PC-9 (cell line): ENCODE measurements at regions not wholly inside any gene's neighbourhood (a gene's known extent, or its start where the extent isn't known, plus 50 kb on each side); places are given as distances from the start of the nearest gene placed in this dataset.
A peak's percentile ranks its signal among the peaks of the same experiment; 100 is the strongest.

Experiments used
- BruUV-seq: library from RNA; stranded (reverse); fragments of 400-500 nt; replicated peaks from 2 replicates; lab custom pipeline; 2021; lab: Mats Ljungman, UMichigan
- CTCF ChIA-PET: fragments of 300-600 bp; sonication (Branson Sonifier 250); formaldehyde crosslinking; loops from one replicate; lab custom pipeline; 2022; ENCODE audit warnings: antibody characterized with exemption; lab: Charles Lee
- POLR2A ChIA-PET: fragments of 300-600 bp; sonication (Branson Sonifier 250); formaldehyde crosslinking; loops from one replicate; lab custom pipeline; 2022; ENCODE audit warnings: antibody characterized with exemption; ENCODE audit not compliant: unreplicated experiment; lab: Charles Lee
- DNase-seq, 2 experiments: peaks; one replicate each; pipeline versions ENCODE4 v3.0.0 to v3.0.0-alpha.2; 2015 to 2022; ENCODE audit warnings: mixed read lengths in 1 of 2
- H2AFZ ChIP-seq: fragments of 200-600 bp; sonication (generic); 2 replicates; pipeline ENCODE4 v1.8.1; 2017; ENCODE audit warnings: antibody characterized with exemption
- H3F3A ChIP-seq: fragments of 200-600 bp; sonication (generic); 2 replicates; pipeline ENCODE4 v1.8.1; 2017; ENCODE audit warnings: antibody characterized with exemption, mild to moderate bottlenecking, low read depth; ENCODE audit not compliant: insufficient read depth
- H3K27ac ChIP-seq: fragments of 200-600 bp; sonication (generic); 2 replicates; pipeline ENCODE4 v1.6.1; 2016; ENCODE audit warnings: mixed run types
- H3K27me3 ChIP-seq: fragments of 200-600 bp; sonication (generic); 2 replicates; pipeline ENCODE4 v1.6.1; 2016; ENCODE audit warnings: low read depth, mixed run types; ENCODE audit not compliant: insufficient read depth
- H3K36me3 ChIP-seq: fragments of 200-600 bp; sonication (generic); 2 replicates; pipeline ENCODE4 v1.6.1; 2016; ENCODE audit warnings: low read depth, mixed run types
- H3K4me1 ChIP-seq: fragments of 200-600 bp; sonication (generic); replicated peaks from 2 replicates; pipeline ENCODE4 v1.6.1; 2016; ENCODE audit warnings: mixed run types; ENCODE audit not compliant: insufficient read depth
- H3K4me2 ChIP-seq: fragments of 200-600 bp; sonication (generic); 2 replicates; pipeline ENCODE4 v1.6.1; 2017; ENCODE audit warnings: mixed run types
- H3K4me3 ChIP-seq: fragments of 200-600 bp; sonication (generic); 2 replicates; pipeline ENCODE4 v1.6.1; 2016; ENCODE audit warnings: mixed run types
- H3K79me2 ChIP-seq: fragments of 200-600 bp; sonication (generic); 2 replicates; pipeline ENCODE4 v1.6.1; 2017; ENCODE audit warnings: low read depth, mixed run types
- H3K9me2 ChIP-seq: fragments of 200-600 bp; sonication (generic); 2 replicates; pipeline ENCODE4 v1.8.1; 2017; ENCODE audit warnings: mild to moderate bottlenecking; ENCODE audit not compliant: insufficient read depth
- H3K9me3 ChIP-seq: fragments of 200-600 bp; sonication (generic); 2 replicates; pipeline ENCODE4 v1.8.1; 2016; ENCODE audit warnings: low read depth; ENCODE audit not compliant: insufficient read depth
- H4K20me1 ChIP-seq: fragments of 200-600 bp; sonication (generic); 2 replicates; pipeline ENCODE4 v1.8.1; 2017; ENCODE audit not compliant: insufficient read depth
- CTCF ChIP-seq: fragments of 200-600 bp; sonication (generic); conservative IDR thresholded peaks from 2 replicates; pipeline ENCODE4 v1.6.1; 2017; ENCODE audit warnings: mixed run types, antibody characterized with exemption, mild to moderate bottlenecking, moderate library complexity
- EZH2 ChIP-seq: fragments of 200-600 bp; sonication (generic); IDR thresholded peaks from 2 replicates; pipeline ENCODE4 v1.8.0; 2017; ENCODE audit warnings: antibody characterized with exemption, low read depth
- intact Hi-C: fragments of 100-400 bp; cut with micrococcal nuclease; formaldehyde crosslinking; loops from one replicate; pipeline ENCODE4 v1.10.0; 2022; ENCODE audit not compliant: unreplicated experiment

GRCh38 chr16:9270941-9271340 is 179.5 kb downstream of the HAPSTR1 start:
- no TSS peak for BruUV-seq
- H3K36me3 ChIP-seq = no peaks in the 10 kb centered on the region
- H3K79me2 ChIP-seq = no peaks in the 10 kb centered on the region
- ChIA-PET CTCF (no interaction called here), POLR2A (no interaction called here)
- H3K4me3 ChIP-seq = no peak overlapping the region
- H3K9me3 ChIP-seq = no peaks in the 10 kb centered on the region
- H3K4me1 ChIP-seq = no peaks in the 10 kb centered on the region
- TF ChIP-seq CTCF = no peak
- no peak for TF ChIP-seq EZH2
- H4K20me1 ChIP-seq = no peaks in the 10 kb centered on the region; the same call in 1 of the 2 replicates
- no peaks in the 10 kb centered on the region for H3F3A ChIP-seq
- intact Hi-C loops = no loop called here
- H3K27me3 ChIP-seq = peaks cover 88% of the 10 kb centered on the region
- DNase-seq = no peak
- no peak overlapping the region for H3K27ac ChIP-seq
- no peak overlapping the region for H2AFZ ChIP-seq
- no peak overlapping the region for H3K4me2 ChIP-seq
- no peaks in the 10 kb centered on the region for H3K9me2 ChIP-seq

- peaks cover 88% of the 10 kb centered on the region for H3K27me3 ChIP-seq
- H3K9me3 ChIP-seq = no peaks in the 10 kb centered on the region
- H3K4me2 ChIP-seq = no peak overlapping the region
- intact Hi-C loops = no loop called here
- no peaks in the 10 kb centered on the region; the same call in 1 of the 2 replicates for H4K20me1 ChIP-seq
- H2AFZ ChIP-seq = no peak overlapping the region
- ChIA-PET CTCF (no interaction called here), POLR2A (no interaction called here)
- H3K4me3 ChIP-seq = no peak overlapping the region
- no peak for TF ChIP-seq CTCF
- TF ChIP-seq EZH2 = no peak
- H3K36me3 ChIP-seq = no peaks in the 10 kb centered on the region
- no peaks in the 10 kb centered on the region for H3K79me2 ChIP-seq
- H3K27ac ChIP-seq = no peak overlapping the region
- H3K4me1 ChIP-seq = no peaks in the 10 kb centered on the region
- no peaks in the 10 kb centered on the region for H3K9me2 ChIP-seq
- no peak for DNase-seq
- no peaks in the 10 kb centered on the region for H3F3A ChIP-seq
- no TSS peak for BruUV-seq
These were observed 180.4 kb downstream of the HAPSTR1 start for GRCh38 chr16:9271841-9272240.

GRCh38 chr16:9275377-9275776 is 183.9 kb downstream of the HAPSTR1 start:
- POLR2A ChIA-PET = no interaction called here
- intact Hi-C loops = no loop called here
- H3K27ac ChIP-seq = no peak overlapping the region
- peaks cover 74% of the 10 kb centered on the region for H3K27me3 ChIP-seq
- H4K20me1 ChIP-seq = no peaks in the 10 kb centered on the region; the same call in 1 of the 2 replicates
- CTCF ChIA-PET = no interaction called here
- no peak for TF ChIP-seq EZH2
- TF ChIP-seq CTCF = no peak
- no peaks in the 10 kb centered on the region for H3K9me3 ChIP-seq
- no TSS peak for BruUV-seq
- H3K36me3 ChIP-seq = no peaks in the 10 kb centered on the region
- no peaks in the 10 kb centered on the region for H3K79me2 ChIP-seq
- no peaks in the 10 kb centered on the region for H3F3A ChIP-seq
- H3K4me1 ChIP-seq = no peaks in the 10 kb centered on the region
- H2AFZ ChIP-seq = no peak overlapping the region
- no peak overlapping the region for H3K4me2 ChIP-seq
- no peaks in the 10 kb centered on the region for H3K9me2 ChIP-seq
- peak in 1 of 2 experiments; percentile 24 for DNase-seq
- H3K4me3 ChIP-seq = no peak overlapping the region
